Mesenchymal stem cell (in vitro differentiated cells and primary cell): ENCODE measurements at regions not wholly inside any gene's neighbourhood (a gene's known extent, or its start where the extent isn't known, plus 50 kb on each side); places are given as distances from the start of the nearest gene placed in this dataset.
"Not testable (repeated sequence)": the region's sequence is repeated elsewhere in the genome, so short reads cannot be mapped to it uniquely, and the experiment has no call there.

Experiments used
- DNase-seq: peaks from one replicate; pipeline ENCODE4 v3.0.0-alpha.2; 2013
- H2AFZ ChIP-seq: one replicate; pipeline ENCODE4 v1.6.1; 2013; ENCODE audit warnings: low read depth, mild to moderate bottlenecking, control low read depth, inconsistent platforms, low read length, moderate library complexity
- H2AK5ac ChIP-seq: 2 replicates; pipeline ENCODE4 v1.6.1; 2013; ENCODE audit warnings: low read length, moderate library complexity, mild to moderate bottlenecking, inconsistent platforms; ENCODE audit not compliant: severe bottlenecking
- H2BK120ac ChIP-seq: one replicate; pipeline ENCODE4 v1.6.1; 2013; ENCODE audit warnings: low read depth, mild to moderate bottlenecking, inconsistent platforms, low read length, moderate library complexity
- H2BK12ac ChIP-seq, 2 experiments: one replicate each; pipeline ENCODE4 v1.6.1; 2013; ENCODE audit warnings: inconsistent platforms in 2 of 2, low read length in 2 of 2, mild to moderate bottlenecking in 2 of 2, moderate library complexity in 2 of 2, control low read depth in 1 of 2
- H2BK15ac ChIP-seq: one replicate; pipeline ENCODE4 v1.6.1; 2013; ENCODE audit warnings: mild to moderate bottlenecking, low read depth, inconsistent platforms; ENCODE audit not compliant: poor library complexity, severe bottlenecking
- H2BK5ac ChIP-seq: 2 replicates; pipeline ENCODE4 v1.6.1; 2013; ENCODE audit warnings: low read depth, mild to moderate bottlenecking, low read length, control low read depth, inconsistent platforms; ENCODE audit not compliant: poor library complexity, severe bottlenecking
- H3K14ac ChIP-seq, 2 experiments: one replicate each; pipeline ENCODE4 v1.6.1; 2013; ENCODE audit warnings: inconsistent platforms in 2 of 2, low read length in 2 of 2, control low read depth in 1 of 2, mild to moderate bottlenecking in 1 of 2, moderate library complexity in 1 of 2
- H3K18ac ChIP-seq, 2 experiments: one replicate each; pipeline ENCODE4 v1.6.1; 2013; ENCODE audit warnings: inconsistent platforms in 2 of 2, low read length in 2 of 2, control low read depth in 1 of 2, low read depth in 1 of 2, mild to moderate bottlenecking in 1 of 2
- H3K23ac ChIP-seq, 2 experiments: one replicate each; pipeline ENCODE4 v1.6.1; 2013; ENCODE audit warnings: inconsistent platforms in 2 of 2, low read length in 2 of 2, mild to moderate bottlenecking in 2 of 2, moderate library complexity in 2 of 2, control low read depth in 1 of 2
- H3K27ac ChIP-seq: 2 replicates; pipeline ENCODE4 v1.5.1; 2013; ENCODE audit warnings: mild to moderate bottlenecking, moderate library complexity, low read length, control low read depth, inconsistent platforms; ENCODE audit not compliant: poor library complexity, severe bottlenecking
- H3K27me3 ChIP-seq, 2 experiments: 2 replicates each; pipeline versions ENCODE4 v1.6.1 to v1.7.0; 2013; ENCODE audit warnings: low read length in 2 of 2, mild to moderate bottlenecking in 2 of 2, moderate library complexity in 2 of 2, control low read depth in 1 of 2, inconsistent platforms in 1 of 2; ENCODE audit not compliant: control insufficient read depth in 1 of 2, insufficient read depth in 1 of 2
- H3K36me3 ChIP-seq, 2 experiments: 2 replicates each; pipeline versions ENCODE4 v1.6.1 to v1.7.0; 2013; ENCODE audit warnings: low read length in 2 of 2, control low read depth in 1 of 2, inconsistent platforms in 1 of 2, low read depth in 1 of 2, mild to moderate bottlenecking in 1 of 2; ENCODE audit not compliant: insufficient read depth in 2 of 2, control insufficient read depth in 1 of 2
- H3K4ac ChIP-seq, 2 experiments: one replicate each; pipeline ENCODE4 v1.6.1; 2013; ENCODE audit warnings: inconsistent platforms in 2 of 2, low read length in 2 of 2, mild to moderate bottlenecking in 2 of 2, moderate library complexity in 2 of 2, control low read depth in 1 of 2, low read depth in 1 of 2
- H3K4me1 ChIP-seq: 2 replicates; pipeline ENCODE4 v1.6.1; 2013; ENCODE audit warnings: low read depth, low read length, control low read depth; ENCODE audit not compliant: control insufficient read depth, insufficient read depth
- H3K4me2 ChIP-seq: 2 replicates; pipeline ENCODE4 v1.6.1; 2013; ENCODE audit warnings: low read length, mild to moderate bottlenecking, inconsistent platforms; ENCODE audit not compliant: poor library complexity, severe bottlenecking
- H3K4me3 ChIP-seq, 2 experiments: 2 replicates each; pipeline versions ENCODE4 v1.5.1 to v1.7.0; 2013; ENCODE audit warnings: low read length in 2 of 2, mild to moderate bottlenecking in 2 of 2, control low read depth in 1 of 2, low read depth in 1 of 2; ENCODE audit not compliant: insufficient read depth in 1 of 2
- H3K79me1 ChIP-seq: replicated peaks from 2 replicates; pipeline ENCODE4 v1.6.1; 2013; ENCODE audit warnings: mild to moderate bottlenecking, control low read depth, low read length, inconsistent platforms; ENCODE audit not compliant: poor library complexity, severe bottlenecking
- H3K9ac ChIP-seq: 2 replicates; pipeline ENCODE4 v1.7.0; 2013; ENCODE audit warnings: mild to moderate bottlenecking, low read length, moderate library complexity
- H3K9me3 ChIP-seq: 2 replicates; pipeline ENCODE4 v1.7.0; 2013; ENCODE audit warnings: mild to moderate bottlenecking, low read length; ENCODE audit not compliant: control insufficient read depth
- H4K8ac ChIP-seq: one replicate; pipeline ENCODE4 v1.6.1; 2013; ENCODE audit warnings: inconsistent platforms, mild to moderate bottlenecking, low read length, moderate library complexity
- H4K91ac ChIP-seq: one replicate; pipeline ENCODE4 v1.6.1; 2013; ENCODE audit warnings: mild to moderate bottlenecking, low read length, inconsistent platforms
- WGBS: methylation state at CpG from one replicate; pipeline ENCODE4 v1.1.7; 2013; ENCODE audit warnings: mixed read lengths; 5-methylcytosine and 5-hydroxymethylcytosine counted together

GRCh38 chrX:25755194-25755593, 382.9 kb upstream of the MAGEB18 start:
- H3K4me2 ChIP-seq: no peak overlapping the region
- H3K9me3 ChIP-seq: no peaks in the 10 kb centered on the region
- H3K23ac ChIP-seq: no peak overlapping the region
- H2BK120ac ChIP-seq: no peak overlapping the region
- no peak overlapping the region for H3K18ac ChIP-seq
- H3K36me3 ChIP-seq: no peaks in the 10 kb centered on the region
- no peak overlapping the region for H3K14ac ChIP-seq
- no peak overlapping the region for H4K91ac ChIP-seq
- H3K4ac ChIP-seq: no peak overlapping the region
- H4K8ac ChIP-seq: no peak overlapping the region
- no peak overlapping the region for H3K4me3 ChIP-seq
- H2BK12ac ChIP-seq: no peak overlapping the region
- no peak overlapping the region for H2AFZ ChIP-seq
- no peaks in the 10 kb centered on the region for H3K79me1 ChIP-seq
- H3K9ac ChIP-seq: no peak overlapping the region
- no peak for DNase-seq
- no peaks in the 10 kb centered on the region for H3K27me3 ChIP-seq
- H2BK5ac ChIP-seq: no peak overlapping the region
- H3K4me1 ChIP-seq: no peaks in the 10 kb centered on the region
- H2BK15ac ChIP-seq: no peak overlapping the region
- no peak overlapping the region for H2AK5ac ChIP-seq
- no peak overlapping the region for H3K27ac ChIP-seq

- no peak overlapping the region for H3K4me3 ChIP-seq
- no peak overlapping the region for H3K23ac ChIP-seq
- no peak overlapping the region for H3K4me2 ChIP-seq
- H3K27me3 ChIP-seq: no peaks in the 10 kb centered on the region
- no peak overlapping the region for H3K14ac ChIP-seq
- H2BK12ac ChIP-seq: no peak overlapping the region
- H3K36me3 ChIP-seq: no peaks in the 10 kb centered on the region
- H4K91ac ChIP-seq: no peak overlapping the region
- WGBS: no CpG with 5 or more reads among the region's 2 CpGs
- H2AK5ac ChIP-seq: no peak overlapping the region
- H2BK5ac ChIP-seq: no peak overlapping the region
- no peak overlapping the region for H3K9ac ChIP-seq
- no peak overlapping the region for H4K8ac ChIP-seq
- no peaks in the 10 kb centered on the region for H3K4me1 ChIP-seq
- no peak overlapping the region for H3K4ac ChIP-seq
- no peak overlapping the region for H3K27ac ChIP-seq
- H3K18ac ChIP-seq: no peak overlapping the region
- H2BK15ac ChIP-seq: no peak overlapping the region
- no peaks in the 10 kb centered on the region for H3K79me1 ChIP-seq
- no peaks in the 10 kb centered on the region for H3K9me3 ChIP-seq
- H2AFZ ChIP-seq: no peak overlapping the region
- no peak for DNase-seq
- H2BK120ac ChIP-seq: no peak overlapping the region
Measured at GRCh38 chrX:25762656-25763055, 375.5 kb upstream of the MAGEB18 start.

GRCh38 chrX:25771853-25772252, 366.3 kb upstream of the MAGEB18 start:
- H2BK120ac ChIP-seq, H3K27ac ChIP-seq, H3K4me3 ChIP-seq, H3K79me1 ChIP-seq, H3K14ac ChIP-seq, H3K23ac ChIP-seq, H3K9me3 ChIP-seq, H2AK5ac ChIP-seq, H4K91ac ChIP-seq, H3K18ac ChIP-seq, H4K8ac ChIP-seq, H3K9ac ChIP-seq, H2BK15ac ChIP-seq, H3K4ac ChIP-seq, DNase-seq, H2AFZ ChIP-seq, H3K36me3 ChIP-seq, H3K27me3 ChIP-seq, H3K4me1 ChIP-seq, H2BK12ac ChIP-seq, H2BK5ac ChIP-seq, H3K4me2 ChIP-seq: not testable (repeated sequence)
- WGBS: 81% methylated on average over 10 of the region's 10 CpGs

GRCh38 chrX:25797796-25798195, 340.3 kb upstream of the MAGEB18 start:
- not testable (repeated sequence) for H3K27me3 ChIP-seq, H3K36me3 ChIP-seq, H2AK5ac ChIP-seq, H2BK12ac ChIP-seq, H3K27ac ChIP-seq, H4K8ac ChIP-seq, H3K4me1 ChIP-seq, H2BK15ac ChIP-seq, H4K91ac ChIP-seq, H3K23ac ChIP-seq, H3K9ac ChIP-seq, H3K4me2 ChIP-seq, H2BK120ac ChIP-seq, H3K18ac ChIP-seq, H3K14ac ChIP-seq, H3K4ac ChIP-seq, H3K4me3 ChIP-seq, H2BK5ac ChIP-seq, H3K9me3 ChIP-seq, H2AFZ ChIP-seq, DNase-seq, H3K79me1 ChIP-seq
- 96% methylated on average over 6 of the region's 7 CpGs for WGBS
